Upper lobe of right lung (tissue), 1 donor: ENCODE measurements at regions not wholly inside any gene's neighbourhood (a gene's known extent, or its start where the extent isn't known, plus 50 kb on each side); places are given as distances from the start of the nearest gene placed in this dataset.

Experiments used
- ATAC-seq: fragments of 200-7000 bp; cut with Tn5 transposase; one replicate; pipeline ENCODE4 v1.9.1; 2020; ENCODE audit warnings: mild to moderate bottlenecking, moderate library complexity
- DNase-seq: peaks from one replicate; pipeline ENCODE4 v3.0.0-alpha.2; 2020
- H3K27ac ChIP-seq: fragments of 200-600 bp; one replicate; pipeline ENCODE4 v1.8.0; 2022
- H3K27me3 ChIP-seq: fragments of 200-600 bp; one replicate; pipeline ENCODE4 v1.8.0; 2022; ENCODE audit warnings: mild to moderate bottlenecking
- H3K36me3 ChIP-seq: fragments of 200-600 bp; one replicate; pipeline ENCODE4 v1.8.0; 2022
- H3K4me1 ChIP-seq: fragments of 200-600 bp; one replicate; pipeline ENCODE4 v1.8.0; 2022
- H3K4me3 ChIP-seq: fragments of 200-600 bp; one replicate; pipeline ENCODE4 v1.8.0; 2022; ENCODE audit warnings: mild to moderate bottlenecking
- H3K9me3 ChIP-seq: fragments of 200-600 bp; one replicate; pipeline ENCODE4 v1.8.0; 2022
- intact Hi-C: fragments of 100-400 bp; cut with DNase I; formaldehyde crosslinking; loops from one replicate; pipeline ENCODE4 v1.11.0; 2022
- TF ChIP-seq, protein P1 (sequence below): fragments of 200-600 bp; IDR thresholded peaks from one replicate; pipeline ENCODE4 v1.8.0; 2022; ENCODE audit warnings: antibody characterized with exemption
- donor health status: DM: no; HTN: yes; CAD: no; lungs with severe emphysema.

DNA sequence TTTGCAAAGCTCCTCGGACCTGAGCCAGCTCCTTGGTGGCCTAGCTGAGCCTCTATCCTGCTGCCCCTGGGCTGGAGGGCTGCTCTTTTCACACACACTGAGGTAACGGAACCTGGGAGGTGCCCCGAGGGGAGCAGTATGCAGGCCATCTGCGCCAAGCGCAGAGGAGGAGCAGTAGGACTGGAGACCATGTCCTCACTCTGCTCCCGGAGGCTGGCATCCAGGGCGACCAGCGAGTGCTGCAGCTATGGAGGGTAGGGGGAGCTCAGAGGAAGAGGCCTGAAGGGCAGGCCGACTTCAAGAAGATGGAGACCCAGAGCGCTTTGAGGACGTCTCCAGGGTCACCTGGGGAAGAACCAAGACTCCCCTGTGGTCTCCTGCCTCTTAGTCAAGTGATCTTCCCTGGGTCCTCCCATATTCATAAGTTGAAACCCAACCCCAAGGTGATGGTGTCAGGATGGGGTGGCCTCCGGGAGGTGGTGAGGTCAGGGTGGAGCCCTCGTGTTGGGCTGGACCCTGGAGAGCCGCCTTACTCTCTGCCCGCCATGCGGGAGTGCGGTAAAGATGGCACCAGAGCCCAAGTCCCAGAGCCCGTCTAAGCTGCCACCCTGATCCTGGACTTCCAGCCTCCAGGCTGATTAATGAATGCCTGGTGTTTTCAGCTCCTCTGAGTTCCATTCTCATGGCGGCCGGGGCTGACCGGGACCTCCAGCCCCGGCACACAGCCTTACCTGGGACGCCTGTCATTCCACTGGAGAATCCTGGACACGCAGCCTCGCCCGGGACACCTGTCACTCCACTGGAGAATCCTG lies 160.7 kb downstream of the NDUFA10 start:
- no peak overlapping the region for H3K4me3 ChIP-seq

DNA sequence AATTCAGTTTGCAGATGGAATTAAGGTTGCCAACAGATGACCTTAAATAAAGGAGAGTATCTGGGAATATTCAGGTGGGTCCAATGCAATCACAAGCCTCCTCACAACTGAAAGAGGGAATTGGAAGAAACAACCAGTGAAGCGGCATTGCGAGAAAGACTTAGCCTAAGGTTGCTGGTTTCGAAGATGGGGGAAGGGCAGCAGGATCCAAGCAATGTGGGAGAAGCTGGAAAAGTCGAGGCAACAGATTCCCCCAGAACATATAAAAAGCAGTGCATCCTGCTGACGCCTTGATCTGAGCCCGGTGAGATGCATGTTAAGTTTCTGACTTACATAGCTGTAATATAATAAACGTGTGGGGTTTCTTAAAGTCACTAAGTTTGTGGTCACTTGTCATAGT lies 162.5 kb downstream of the NDUFA10 start:
- H3K4me1 ChIP-seq = no peaks in the 10 kb centered on the region
- no peak for DNase-seq
- no peaks in the 10 kb centered on the region for H3K36me3 ChIP-seq
- no peak overlapping the region for H3K27ac ChIP-seq
- intact Hi-C loops = no loop called here
- TF ChIP-seq, protein P1, sequence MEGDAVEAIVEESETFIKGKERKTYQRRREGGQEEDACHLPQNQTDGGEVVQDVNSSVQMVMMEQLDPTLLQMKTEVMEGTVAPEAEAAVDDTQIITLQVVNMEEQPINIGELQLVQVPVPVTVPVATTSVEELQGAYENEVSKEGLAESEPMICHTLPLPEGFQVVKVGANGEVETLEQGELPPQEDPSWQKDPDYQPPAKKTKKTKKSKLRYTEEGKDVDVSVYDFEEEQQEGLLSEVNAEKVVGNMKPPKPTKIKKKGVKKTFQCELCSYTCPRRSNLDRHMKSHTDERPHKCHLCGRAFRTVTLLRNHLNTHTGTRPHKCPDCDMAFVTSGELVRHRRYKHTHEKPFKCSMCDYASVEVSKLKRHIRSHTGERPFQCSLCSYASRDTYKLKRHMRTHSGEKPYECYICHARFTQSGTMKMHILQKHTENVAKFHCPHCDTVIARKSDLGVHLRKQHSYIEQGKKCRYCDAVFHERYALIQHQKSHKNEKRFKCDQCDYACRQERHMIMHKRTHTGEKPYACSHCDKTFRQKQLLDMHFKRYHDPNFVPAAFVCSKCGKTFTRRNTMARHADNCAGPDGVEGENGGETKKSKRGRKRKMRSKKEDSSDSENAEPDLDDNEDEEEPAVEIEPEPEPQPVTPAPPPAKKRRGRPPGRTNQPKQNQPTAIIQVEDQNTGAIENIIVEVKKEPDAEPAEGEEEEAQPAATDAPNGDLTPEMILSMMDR = no peak
- no peaks in the 10 kb centered on the region for H3K9me3 ChIP-seq
- H3K4me3 ChIP-seq = no peak overlapping the region
- no peak for ATAC-seq
- H3K27me3 ChIP-seq = no peaks in the 10 kb centered on the region

More for the DNA sequence above, 160.7 kb downstream of the NDUFA10 start:
- Histone ChIP-seq H3K27me3 (no peaks in the 10 kb centered on the region), H3K9me3 (no peaks in the 10 kb centered on the region), H3K4me1 (no peaks in the 10 kb centered on the region), H3K36me3 (no peaks in the 10 kb centered on the region), H3K27ac (no peak overlapping the region)
- peak; percentile 58 for DNase-seq
- no peak for ATAC-seq
- intact Hi-C loops = no loop called here
- TF ChIP-seq, protein P1 = no peak

DNA sequence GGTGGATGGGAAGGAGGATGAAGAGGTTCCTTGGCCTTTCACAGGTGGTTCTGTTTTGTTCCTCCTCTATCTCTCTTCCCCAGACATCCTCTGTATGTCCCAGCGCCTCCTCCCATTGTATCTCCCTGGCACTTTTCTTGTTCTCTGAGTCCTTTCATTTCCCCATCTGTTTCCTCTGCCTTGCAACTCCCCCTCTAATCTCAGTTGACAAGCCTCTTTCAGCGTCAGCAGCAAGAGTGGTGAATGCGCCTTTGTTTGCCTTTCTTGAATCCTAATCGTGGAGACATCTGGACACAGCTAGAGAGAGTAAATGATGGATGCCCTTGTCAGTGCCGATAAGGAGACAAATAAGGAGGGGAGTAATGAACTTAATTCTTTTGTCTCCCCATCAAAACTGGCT lies 167.0 kb downstream of the NDUFA10 start:
- H3K4me1 ChIP-seq = no peaks in the 10 kb centered on the region
- no peaks in the 10 kb centered on the region for H3K9me3 ChIP-seq
- H3K27me3 ChIP-seq = no peaks in the 10 kb centered on the region
- TF ChIP-seq, protein P1 = no peak
- no peak for DNase-seq
- intact Hi-C loops = no loop called here
- no peak overlapping the region for H3K27ac ChIP-seq
- H3K36me3 ChIP-seq = no peaks in the 10 kb centered on the region
- no peak for ATAC-seq
- no peak overlapping the region for H3K4me3 ChIP-seq

DNA sequence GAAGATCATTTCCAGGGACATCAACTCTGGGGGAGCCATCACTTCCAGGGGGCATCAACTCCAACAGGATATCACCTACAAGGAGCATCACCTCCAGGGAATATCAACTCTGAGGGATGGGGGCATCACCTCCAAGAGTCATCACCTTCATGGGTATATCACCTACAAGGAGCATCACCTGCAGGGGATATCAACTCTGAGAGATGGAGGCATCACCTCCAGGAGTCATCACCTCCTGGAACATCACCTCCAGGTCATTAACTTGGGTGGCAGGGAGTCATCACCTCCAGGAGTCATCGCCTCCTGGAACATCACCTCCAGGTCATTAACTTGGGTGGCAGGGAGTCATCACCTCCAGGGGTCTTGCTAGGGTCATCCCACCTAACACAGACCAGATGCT lies 167.6 kb downstream of the NDUFA10 start:
- intact Hi-C loops = no loop called here
- no peak for DNase-seq
- H3K9me3 ChIP-seq = no peaks in the 10 kb centered on the region
- H3K27ac ChIP-seq = no peak overlapping the region
- H3K4me3 ChIP-seq = no peak overlapping the region
- no peaks in the 10 kb centered on the region for H3K36me3 ChIP-seq
- ATAC-seq = no peak
- TF ChIP-seq, protein P1 = no peak
- no peaks in the 10 kb centered on the region for H3K27me3 ChIP-seq
- H3K4me1 ChIP-seq = no peaks in the 10 kb centered on the region

DNA sequence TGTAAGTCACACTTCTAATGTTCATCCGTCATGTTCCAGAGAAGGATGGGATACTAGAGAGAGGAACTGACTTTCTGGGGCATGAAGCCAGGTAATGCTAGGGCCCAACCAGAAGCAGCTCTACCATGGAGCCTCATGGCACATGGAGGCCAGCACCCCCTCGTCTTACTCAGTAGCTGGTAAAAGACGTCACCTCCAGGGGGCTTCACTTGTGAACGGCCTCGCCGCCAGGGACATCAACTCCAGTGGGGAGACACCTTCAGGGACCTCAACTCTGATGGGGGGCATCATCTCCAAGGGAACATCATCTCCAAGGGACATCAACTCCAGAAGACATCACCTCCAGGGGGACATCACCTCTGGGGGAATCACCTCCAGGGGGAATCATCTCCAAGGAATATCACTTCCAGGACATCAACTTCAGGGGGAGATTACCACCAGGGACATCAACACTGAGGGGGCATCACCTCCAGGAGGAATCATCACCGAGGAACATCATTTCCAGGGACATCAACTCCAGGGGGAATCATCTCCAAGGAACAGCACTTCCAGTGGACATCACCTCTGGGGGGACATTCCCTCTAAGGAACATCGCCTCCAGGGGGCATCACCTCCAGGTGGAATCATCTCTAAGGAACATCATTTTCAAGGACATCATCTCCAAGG lies 168.4 kb downstream of the NDUFA10 start:
- ATAC-seq = no peak
- Histone ChIP-seq H3K9me3 (no peaks in the 10 kb centered on the region), H3K27ac (no peak overlapping the region), H3K36me3 (no peaks in the 10 kb centered on the region), H3K4me3 (no peak overlapping the region), H3K27me3 (no peaks in the 10 kb centered on the region), H3K4me1 (no peaks in the 10 kb centered on the region)
- intact Hi-C loops = no loop called here
- TF ChIP-seq, protein P1 = no peak
- DNase-seq = no peak
